ENCODE measurements at regions not wholly inside any gene's neighbourhood (a gene's known extent, or its start where the extent isn't known, plus 50 kb on each side); places are given as distances from the start of the nearest gene placed in this dataset.
"Not testable (repeated sequence)": the region's sequence is repeated elsewhere in the genome, so short reads cannot be mapped to it uniquely, and the experiment has no call there.

- TF ChIP-seq, protein P1, sequence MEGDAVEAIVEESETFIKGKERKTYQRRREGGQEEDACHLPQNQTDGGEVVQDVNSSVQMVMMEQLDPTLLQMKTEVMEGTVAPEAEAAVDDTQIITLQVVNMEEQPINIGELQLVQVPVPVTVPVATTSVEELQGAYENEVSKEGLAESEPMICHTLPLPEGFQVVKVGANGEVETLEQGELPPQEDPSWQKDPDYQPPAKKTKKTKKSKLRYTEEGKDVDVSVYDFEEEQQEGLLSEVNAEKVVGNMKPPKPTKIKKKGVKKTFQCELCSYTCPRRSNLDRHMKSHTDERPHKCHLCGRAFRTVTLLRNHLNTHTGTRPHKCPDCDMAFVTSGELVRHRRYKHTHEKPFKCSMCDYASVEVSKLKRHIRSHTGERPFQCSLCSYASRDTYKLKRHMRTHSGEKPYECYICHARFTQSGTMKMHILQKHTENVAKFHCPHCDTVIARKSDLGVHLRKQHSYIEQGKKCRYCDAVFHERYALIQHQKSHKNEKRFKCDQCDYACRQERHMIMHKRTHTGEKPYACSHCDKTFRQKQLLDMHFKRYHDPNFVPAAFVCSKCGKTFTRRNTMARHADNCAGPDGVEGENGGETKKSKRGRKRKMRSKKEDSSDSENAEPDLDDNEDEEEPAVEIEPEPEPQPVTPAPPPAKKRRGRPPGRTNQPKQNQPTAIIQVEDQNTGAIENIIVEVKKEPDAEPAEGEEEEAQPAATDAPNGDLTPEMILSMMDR (IDR thresholded peaks at IDR 0.05), result not testable (repeated sequence)
- TF ChIP-seq ZFX (IDR thresholded peaks at IDR 0.05; ENCODE audit: borderline replicate concordance), result not testable (repeated sequence)
These were observed 298.7 kb downstream of the TSPY2 start for GRCh38 chrY:6544757-6545083.

All from 22Rv1 (cell line).